Kidney epithelial cell (primary cell): ENCODE measurements at regions not wholly inside any gene's neighbourhood (a gene's known extent, or its start where the extent isn't known, plus 50 kb on each side); places are given as distances from the start of the nearest gene placed in this dataset.

ENCODE experiments used
- DNase-seq: peaks from one replicate; pipeline ENCODE4 v3.0.0-alpha.2; 2010; ENCODE audit warnings: low read depth
- H3K27me3 ChIP-seq: 2 replicates; pipeline ENCODE4 v1.6.0; 2011; ENCODE audit warnings: low read length; ENCODE audit not compliant: control insufficient read depth, insufficient read depth
- H3K36me3 ChIP-seq: 2 replicates; pipeline ENCODE4 v1.5.1; 2011; ENCODE audit warnings: low read length; ENCODE audit not compliant: control insufficient read depth, insufficient read depth
- H3K4me3 ChIP-seq: 2 replicates; pipeline ENCODE4 v1.5.1; 2011; ENCODE audit warnings: low read depth, mild to moderate bottlenecking, control low read depth, low read length
- TF ChIP-seq, protein P1 (sequence below): IDR thresholded peaks from 2 replicates; pipeline ENCODE4 v1.5.1; 2011; ENCODE audit warnings: mild to moderate bottlenecking, moderate library complexity, low read length, control low read depth, inconsistent platforms; ENCODE audit not compliant: insufficient read depth, poor library complexity, severe bottlenecking

DNA sequence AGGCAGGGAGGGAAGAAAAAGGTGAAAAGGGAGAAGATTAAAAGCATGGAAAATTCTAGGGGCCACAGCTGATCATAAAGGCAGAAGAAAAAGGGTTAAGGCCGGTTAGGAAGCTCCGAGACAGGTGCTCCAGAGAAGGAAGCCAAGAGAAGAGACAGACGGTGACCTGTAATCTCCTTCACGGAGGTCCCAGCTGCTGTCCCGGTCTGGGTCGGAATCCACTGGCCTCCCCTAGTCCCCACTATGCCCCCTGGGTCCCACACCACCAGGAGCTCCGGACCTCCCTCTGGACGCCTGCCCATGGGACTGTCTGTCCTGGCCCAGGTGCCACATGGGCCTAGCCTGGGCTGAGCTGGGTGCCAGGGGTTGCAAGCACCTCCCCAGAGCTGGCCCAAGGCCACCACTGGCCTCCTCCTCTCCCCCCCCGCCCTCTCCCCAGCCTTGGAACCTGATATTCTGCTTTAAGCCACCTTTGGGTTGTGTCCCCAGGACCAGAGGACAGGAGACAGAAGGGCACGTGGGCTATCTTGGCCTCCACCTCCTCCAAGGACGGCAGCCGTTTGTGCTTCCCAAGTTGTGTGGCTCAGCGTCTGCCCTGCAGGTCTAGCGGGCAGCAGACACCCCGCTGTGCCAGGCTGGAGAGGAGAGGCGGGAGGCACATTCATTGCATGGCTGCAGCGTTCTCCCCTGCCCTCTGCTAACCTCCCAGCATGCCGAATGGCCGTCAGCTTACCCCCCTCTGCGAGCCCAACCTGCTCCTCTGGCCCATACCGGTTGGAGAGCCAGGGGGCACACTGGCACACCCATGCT is 102.4 kb downstream of the ENGASE start:
- H3K4me3 ChIP-seq: no peak overlapping the region
- TF ChIP-seq, protein P1, sequence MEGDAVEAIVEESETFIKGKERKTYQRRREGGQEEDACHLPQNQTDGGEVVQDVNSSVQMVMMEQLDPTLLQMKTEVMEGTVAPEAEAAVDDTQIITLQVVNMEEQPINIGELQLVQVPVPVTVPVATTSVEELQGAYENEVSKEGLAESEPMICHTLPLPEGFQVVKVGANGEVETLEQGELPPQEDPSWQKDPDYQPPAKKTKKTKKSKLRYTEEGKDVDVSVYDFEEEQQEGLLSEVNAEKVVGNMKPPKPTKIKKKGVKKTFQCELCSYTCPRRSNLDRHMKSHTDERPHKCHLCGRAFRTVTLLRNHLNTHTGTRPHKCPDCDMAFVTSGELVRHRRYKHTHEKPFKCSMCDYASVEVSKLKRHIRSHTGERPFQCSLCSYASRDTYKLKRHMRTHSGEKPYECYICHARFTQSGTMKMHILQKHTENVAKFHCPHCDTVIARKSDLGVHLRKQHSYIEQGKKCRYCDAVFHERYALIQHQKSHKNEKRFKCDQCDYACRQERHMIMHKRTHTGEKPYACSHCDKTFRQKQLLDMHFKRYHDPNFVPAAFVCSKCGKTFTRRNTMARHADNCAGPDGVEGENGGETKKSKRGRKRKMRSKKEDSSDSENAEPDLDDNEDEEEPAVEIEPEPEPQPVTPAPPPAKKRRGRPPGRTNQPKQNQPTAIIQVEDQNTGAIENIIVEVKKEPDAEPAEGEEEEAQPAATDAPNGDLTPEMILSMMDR: no peak
- DNase-seq: no peak
- peaks cover 20% of the 10 kb centered on the region for H3K27me3 ChIP-seq
- no peaks in the 10 kb centered on the region for H3K36me3 ChIP-seq

DNA sequence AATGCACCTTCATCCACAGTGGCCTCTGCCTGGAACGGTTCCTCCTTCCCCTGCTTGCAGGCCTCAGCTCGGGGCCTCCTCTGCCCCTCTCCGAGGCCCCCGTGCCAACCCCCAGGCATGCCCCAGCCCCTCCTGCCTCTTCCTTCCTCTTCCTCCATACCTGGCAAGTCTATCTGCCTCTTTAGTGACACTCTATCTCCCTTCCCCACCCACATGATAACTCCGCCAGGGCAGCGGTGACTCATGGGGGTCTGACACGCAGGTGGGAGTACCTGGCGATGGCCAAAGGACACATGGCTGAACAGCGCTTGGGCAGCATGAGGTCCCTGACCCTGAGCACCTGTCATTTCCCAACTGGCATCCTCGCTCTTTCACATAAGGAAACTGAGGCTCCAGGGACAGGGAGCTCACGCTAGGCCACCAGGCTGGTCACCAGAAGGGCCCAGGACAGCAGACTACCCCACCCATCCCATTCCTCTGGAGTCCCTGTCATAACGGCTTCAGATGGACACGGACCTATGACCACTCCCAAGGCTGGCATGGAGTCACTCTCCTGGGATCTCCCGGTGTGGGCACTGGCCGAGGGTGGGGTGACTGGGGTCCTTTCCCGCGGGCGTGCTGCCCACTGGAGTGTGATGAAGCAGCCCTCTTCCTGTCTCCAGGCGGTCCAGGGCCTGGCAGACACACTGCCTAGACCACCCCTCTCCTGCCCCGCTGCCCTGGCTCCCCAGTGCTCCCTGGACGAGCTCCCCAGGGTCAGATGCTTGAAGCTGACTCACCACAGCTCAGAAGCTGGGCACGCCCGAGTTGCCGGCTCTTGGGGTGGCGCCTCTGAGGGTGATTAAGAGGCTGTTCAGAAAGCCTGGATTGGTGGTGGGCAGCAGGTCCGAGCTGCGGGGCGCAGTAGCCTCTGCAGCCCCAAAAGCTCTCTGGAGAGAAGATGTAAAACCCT is 100.6 kb downstream of the ENGASE start:
- no peak for DNase-seq

DNA sequence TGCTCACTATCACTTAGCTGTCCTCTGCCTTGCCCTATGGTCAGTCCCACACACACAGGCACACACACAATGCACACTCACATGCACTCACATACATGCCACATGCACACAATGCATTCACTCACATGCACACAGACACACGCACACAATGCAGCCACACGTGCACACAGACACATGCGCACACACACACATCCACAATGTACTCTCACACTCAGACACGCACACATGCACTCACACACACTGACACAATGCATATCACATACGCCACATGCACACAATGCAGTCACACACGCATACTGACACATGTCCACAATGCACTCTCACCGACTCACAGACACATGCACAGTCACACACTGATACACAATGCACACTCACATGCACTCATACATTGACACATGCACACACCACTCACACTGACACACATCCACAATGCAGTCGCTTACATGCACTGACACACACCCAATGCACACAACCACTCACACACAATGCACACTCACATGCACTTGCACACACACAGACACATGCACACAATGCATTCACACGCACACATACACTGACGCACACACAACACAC is 99.7 kb downstream of the ENGASE start:
- DNase-seq: no peak
- TF ChIP-seq, protein P1: no peak
- Histone ChIP-seq H3K27me3 (peaks cover 8% of the 10 kb centered on the region), H3K36me3 (no peaks in the 10 kb centered on the region), H3K4me3 (no peak overlapping the region)

More for the DNA sequence above, 100.6 kb downstream of the ENGASE start:
- Histone ChIP-seq H3K4me3 (no peak overlapping the region), H3K36me3 (no peaks in the 10 kb centered on the region), H3K27me3 (peaks cover 8% of the 10 kb centered on the region)
- TF ChIP-seq, protein P1: no peak

DNA sequence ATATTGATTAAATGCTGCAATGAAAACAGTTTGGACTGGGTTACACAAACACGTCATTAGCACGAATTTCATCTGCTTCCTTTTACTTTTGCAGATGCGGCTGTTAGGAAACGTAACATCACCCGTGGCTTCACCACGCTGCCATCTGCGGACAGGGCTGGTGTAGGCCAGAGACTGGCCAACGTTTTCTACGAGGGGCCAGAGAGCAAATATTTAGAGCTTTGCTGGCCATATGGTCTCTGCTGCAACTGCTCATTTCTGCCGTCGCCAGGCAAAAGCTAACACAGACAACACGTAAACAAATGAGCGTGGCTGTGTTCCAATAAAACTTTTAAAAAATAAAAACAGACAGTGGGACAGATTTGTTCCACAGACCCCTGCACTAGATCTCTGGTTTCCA is 96.6 kb downstream of the ENGASE start:
- no peak for DNase-seq
- Histone ChIP-seq H3K4me3 (no peak overlapping the region), H3K27me3 (peaks cover 7% of the 10 kb centered on the region), H3K36me3 (no peaks in the 10 kb centered on the region)
- TF ChIP-seq, protein P1: no peak

DNA sequence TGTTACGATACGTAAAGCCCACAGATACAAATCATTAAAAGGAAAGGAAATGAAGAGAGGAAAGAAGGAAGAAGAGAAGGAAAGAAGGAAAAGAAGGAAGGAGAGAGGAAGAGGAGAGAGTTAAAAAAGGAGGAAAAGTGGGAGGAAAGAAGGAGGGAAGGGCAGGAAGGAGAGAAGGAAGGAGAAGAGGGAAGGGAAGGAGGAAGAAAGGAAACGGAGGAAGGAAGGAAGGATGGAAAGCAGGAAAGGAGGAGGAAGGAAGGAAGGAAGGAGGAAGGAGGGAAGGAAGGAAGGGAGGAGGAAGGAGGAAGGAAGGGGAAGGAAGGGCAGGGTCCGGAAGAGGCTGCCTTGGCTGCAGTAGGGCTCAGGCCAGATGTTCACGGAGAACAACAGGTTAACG is 95.2 kb downstream of the ENGASE start:
- TF ChIP-seq, protein P1: no peak
- no peaks in the 10 kb centered on the region for H3K36me3 ChIP-seq
- H3K27me3 ChIP-seq: peaks cover 10% of the 10 kb centered on the region
- no peak overlapping the region for H3K4me3 ChIP-seq
- no peak for DNase-seq
